ENCODE measurements at regions not wholly inside any gene's neighbourhood (a gene's known extent, or its start where the extent isn't known, plus 50 kb on each side); places are given as distances from the start of the nearest gene placed in this dataset.

DNA sequence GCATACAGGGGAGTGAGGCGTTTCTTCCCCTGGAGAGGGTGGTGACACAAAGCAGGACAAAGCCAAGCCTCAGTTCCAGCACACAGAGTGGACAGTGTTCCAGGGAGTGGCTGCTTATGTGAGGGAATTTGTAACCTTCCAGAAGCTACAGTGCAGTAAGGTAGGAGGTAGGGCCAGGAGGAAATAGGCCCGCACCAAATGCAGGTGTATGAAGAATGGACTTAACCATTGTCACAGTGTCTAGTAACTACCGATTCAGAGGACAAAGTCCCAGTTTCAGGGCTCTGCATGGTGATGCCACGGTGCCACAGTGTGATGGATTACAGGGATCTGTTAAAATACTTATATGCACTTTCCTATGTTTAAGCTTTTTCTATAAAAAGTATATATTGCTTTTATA, 135.3 kb downstream of the ZIC5 start:
- TF ChIP-seq, protein P1, sequence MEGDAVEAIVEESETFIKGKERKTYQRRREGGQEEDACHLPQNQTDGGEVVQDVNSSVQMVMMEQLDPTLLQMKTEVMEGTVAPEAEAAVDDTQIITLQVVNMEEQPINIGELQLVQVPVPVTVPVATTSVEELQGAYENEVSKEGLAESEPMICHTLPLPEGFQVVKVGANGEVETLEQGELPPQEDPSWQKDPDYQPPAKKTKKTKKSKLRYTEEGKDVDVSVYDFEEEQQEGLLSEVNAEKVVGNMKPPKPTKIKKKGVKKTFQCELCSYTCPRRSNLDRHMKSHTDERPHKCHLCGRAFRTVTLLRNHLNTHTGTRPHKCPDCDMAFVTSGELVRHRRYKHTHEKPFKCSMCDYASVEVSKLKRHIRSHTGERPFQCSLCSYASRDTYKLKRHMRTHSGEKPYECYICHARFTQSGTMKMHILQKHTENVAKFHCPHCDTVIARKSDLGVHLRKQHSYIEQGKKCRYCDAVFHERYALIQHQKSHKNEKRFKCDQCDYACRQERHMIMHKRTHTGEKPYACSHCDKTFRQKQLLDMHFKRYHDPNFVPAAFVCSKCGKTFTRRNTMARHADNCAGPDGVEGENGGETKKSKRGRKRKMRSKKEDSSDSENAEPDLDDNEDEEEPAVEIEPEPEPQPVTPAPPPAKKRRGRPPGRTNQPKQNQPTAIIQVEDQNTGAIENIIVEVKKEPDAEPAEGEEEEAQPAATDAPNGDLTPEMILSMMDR (conservative IDR thresholded peaks at IDR 0.05), result no peak
- no peak for TF ChIP-seq EZH2 (IDR thresholded peaks at IDR 0.05; ENCODE audit: low read depth)
